NCI-H524 treated with DMSO at 0.1 percent for 48 hours (cell line): ENCODE measurements at regions not wholly inside any gene's neighbourhood (a gene's known extent, or its start where the extent isn't known, plus 50 kb on each side); places are given as distances from the start of the nearest gene placed in this dataset.

Experiments
- DNase-seq: peaks from one replicate; lab custom pipeline; 2025; lab: John Stamatoyannopoulos, UW

DNA sequence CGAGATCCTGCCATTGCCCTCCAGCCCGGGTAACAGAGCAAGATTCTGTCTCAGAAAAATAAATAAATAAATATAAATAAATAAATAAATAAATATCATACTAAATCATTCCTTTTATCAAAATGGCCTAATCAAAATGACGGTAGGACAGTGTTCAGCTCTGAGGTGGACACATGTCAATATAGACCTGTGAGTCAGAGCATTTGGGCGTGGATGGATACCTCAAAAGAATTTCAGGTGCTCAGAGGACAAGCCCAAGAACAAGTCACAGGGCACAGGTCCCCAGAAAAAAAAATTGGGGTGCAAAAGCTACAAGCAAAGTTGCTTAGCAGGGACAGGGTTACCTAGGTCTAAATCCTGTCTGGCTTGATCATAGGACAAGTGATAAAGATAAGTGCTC lies 204.7 kb upstream of the HS3ST1 start:
- DNase-seq = no peak

DNA sequence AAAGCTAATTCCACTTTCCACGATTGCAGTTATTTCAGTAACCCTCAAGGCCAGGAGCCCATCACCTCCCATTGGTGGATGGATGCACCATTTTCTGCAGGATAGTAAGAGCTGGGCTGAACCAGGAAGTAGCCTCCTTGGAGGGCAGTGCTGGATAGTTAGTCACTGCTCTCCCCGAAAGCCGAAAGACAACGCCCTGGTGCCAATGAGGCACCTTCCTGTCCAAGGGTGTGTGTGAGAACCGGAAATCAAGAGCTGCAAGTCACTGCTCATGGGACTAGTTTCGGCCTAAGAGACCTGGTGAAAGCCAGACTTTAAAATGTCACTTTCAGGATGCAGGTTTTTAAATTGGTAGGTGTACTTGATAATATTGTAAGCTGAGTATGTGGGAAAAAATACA lies 203.8 kb upstream of the HS3ST1 start:
- no peak for DNase-seq

DNA sequence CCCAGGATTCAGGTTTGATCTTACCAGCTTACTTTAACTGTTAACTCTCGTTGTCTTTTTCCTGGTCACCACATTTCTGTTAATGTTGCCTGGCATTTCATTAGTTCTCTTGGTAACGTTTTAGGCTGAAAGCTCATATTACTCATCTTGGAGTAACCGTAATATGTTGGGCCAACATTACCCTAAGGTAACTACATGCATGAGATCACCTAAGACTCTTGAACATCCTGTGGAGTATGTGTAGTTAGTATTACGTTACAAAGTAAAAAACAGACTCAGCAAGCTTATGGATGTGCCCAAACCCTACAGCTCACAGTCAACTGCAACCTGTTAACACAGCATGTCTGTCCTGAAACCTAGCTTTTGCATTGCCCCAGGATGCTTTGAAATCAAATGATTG lies 203.3 kb upstream of the HS3ST1 start:
- DNase-seq = no peak

- no peak for DNase-seq
These were observed 202.7 kb upstream of the HS3ST1 start for GRCh38 chr4:11631416-11631815.

- DNase-seq = no peak
These were observed 199.5 kb upstream of the HS3ST1 start for GRCh38 chr4:11628093-11628725.

GRCh38 chr4:11626066-11626465 lies 197.4 kb upstream of the HS3ST1 start:
- DNase-seq = no peak

DNA sequence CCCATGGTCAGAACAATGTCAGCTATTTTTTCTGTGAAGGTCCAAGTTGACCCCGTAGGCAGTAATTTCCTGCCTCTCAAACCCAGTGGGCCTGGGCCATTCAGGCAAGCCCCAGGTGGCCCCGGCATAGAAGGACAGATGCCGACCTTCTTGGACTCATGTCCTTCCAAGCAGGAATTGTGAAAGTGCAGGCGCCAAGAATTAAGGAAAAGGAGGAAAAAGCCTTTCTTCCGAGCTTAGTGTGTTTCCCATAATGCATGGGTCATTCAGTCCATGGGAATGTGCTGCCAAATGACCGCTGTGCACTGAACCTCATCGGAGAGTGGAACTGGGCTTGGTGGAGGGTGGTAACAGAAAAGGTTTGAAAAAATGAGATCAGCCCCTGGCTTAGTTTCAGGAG lies 196.5 kb upstream of the HS3ST1 start:
- no peak for DNase-seq

GRCh38 chr4:11624370-11624769 lies 195.7 kb upstream of the HS3ST1 start:
- no peak for DNase-seq

- no peak for DNase-seq
These were observed 195.0 kb upstream of the HS3ST1 start for GRCh38 chr4:11623726-11624037.

GRCh38 chr4:11622961-11623725 lies 194.4 kb upstream of the HS3ST1 start:
- DNase-seq = no peak

- no peak for DNase-seq
These were observed 192.2 kb upstream of the HS3ST1 start for GRCh38 chr4:11620861-11621260.

DNA sequence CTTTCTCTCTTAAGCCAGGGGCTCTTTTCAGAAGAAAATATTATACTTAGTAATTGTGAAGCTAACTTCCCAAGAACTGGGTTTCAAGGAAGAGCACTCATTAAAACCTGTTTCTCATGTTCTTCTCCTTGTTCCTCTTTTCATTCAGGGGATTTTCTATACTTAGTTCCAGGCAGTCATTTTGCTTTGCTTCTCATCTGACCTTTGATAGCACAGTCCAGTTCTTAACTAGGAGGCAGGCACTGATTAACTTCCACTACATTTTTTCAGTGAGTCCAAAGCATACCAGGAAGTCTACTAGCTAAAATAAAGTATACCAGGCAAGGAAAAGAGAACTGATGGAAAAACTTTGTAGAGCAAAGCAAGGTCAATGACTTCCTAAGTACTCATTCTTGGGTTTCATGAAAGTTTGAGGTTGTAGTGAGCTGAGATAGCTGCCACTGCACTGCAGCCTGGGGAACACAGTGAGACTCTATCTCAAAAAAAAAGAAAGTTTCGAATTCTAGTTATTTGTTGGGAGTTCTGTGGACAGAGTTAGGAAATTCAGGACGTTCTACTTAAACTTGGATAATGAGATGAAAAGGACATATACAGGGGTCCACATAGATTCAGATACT lies 190.1 kb upstream of the HS3ST1 start:
- DNase-seq = no peak

DNA sequence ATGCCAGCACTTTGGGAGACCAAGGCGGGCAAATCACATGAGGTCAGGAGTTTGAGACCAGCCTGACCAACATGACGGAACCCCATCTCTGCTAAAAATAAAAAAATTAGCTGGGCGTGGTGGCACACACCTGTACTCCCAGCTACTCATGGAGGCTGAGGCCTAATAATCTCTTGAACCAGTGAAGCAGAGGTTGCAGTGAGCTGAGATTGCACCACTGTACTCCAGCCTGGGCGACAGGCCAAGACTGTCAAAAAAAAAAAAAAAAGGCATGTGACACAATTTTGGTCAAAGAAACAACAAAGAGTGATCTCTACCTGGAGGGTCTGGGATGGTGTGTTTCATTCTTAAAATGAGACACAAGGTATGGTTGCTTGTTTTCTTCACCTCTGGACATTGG lies 188.2 kb upstream of the HS3ST1 start:
- no peak for DNase-seq

GRCh38 chr4:11615601-11616000 lies 186.9 kb upstream of the HS3ST1 start:
- DNase-seq = no peak

DNA sequence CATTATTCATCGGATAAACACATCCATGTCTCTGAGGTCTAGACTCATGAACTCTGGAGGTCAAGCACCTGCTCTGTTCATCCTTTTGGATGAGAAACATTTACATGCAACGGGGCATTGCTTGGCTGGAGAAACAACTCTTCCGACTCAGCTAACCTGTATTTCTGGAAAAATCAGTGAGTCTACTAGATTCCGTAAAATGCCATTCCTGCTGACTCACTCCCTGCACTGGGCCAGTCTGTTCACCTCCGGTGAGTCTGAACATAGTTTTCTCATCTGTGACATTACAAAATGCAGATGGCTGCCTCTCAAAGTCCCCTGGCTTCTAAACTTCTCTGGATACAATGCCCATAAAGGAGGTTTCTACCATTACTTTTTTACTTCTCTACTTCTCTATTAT lies 185.7 kb upstream of the HS3ST1 start:
- no peak for DNase-seq

GRCh38 chr4:11611868-11612267 lies 183.2 kb upstream of the HS3ST1 start:
- DNase-seq = no peak

DNA sequence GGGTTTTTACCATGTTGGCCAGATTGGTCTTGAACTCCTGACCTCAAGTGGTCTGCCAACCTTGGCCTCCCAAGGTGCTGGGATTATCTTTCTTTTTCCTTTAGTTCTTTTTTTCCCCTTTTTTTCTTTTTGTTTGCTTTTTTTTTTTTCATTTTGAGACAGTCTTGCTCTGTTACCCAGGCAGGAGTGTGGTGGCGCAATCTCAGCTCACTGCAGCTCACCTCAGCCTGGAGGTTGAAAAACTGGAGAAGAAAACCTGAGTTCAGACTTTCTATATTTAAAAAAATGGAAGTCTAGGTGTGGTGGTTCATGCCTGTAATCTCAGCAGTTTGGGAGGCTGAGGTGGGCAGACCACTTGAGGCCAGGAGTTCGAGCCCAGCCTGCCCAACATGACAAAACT lies 181.1 kb upstream of the HS3ST1 start:
- no peak for DNase-seq

GRCh38 chr4:11608992-11609391 lies 180.3 kb upstream of the HS3ST1 start:
- DNase-seq = no peak

DNA sequence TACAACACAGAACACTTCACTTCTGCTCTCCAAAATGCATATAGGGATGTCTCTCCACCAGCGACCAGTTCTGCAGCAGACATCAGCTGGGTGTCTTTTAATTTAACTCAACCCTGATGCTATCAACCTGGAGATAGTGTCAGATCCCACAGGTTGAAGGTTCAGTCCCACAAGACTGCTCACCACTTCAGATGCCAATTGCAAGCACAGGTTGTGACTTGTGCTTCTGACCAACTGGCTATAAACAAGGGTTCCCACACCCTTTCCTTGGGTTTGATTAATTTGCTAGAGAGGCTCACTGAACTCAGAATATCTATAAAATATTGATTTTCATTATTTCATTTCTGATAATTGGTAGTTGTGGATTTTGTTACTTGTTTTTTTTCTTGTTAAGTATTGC lies 177.4 kb upstream of the HS3ST1 start:
- no peak for DNase-seq

GRCh38 chr4:11605597-11605996 lies 176.9 kb upstream of the HS3ST1 start:
- no peak for DNase-seq

GRCh38 chr4:11604821-11605220 lies 176.1 kb upstream of the HS3ST1 start:
- DNase-seq = no peak

GRCh38 chr4:11603591-11604194 lies 175.0 kb upstream of the HS3ST1 start:
- DNase-seq = no peak

GRCh38 chr4:11602606-11603340 lies 174.1 kb upstream of the HS3ST1 start:
- DNase-seq = no peak
